ENCODE measurements at regions not wholly inside any gene's neighbourhood (a gene's known extent, or its start where the extent isn't known, plus 50 kb on each side); places are given as distances from the start of the nearest gene placed in this dataset.

DNA sequence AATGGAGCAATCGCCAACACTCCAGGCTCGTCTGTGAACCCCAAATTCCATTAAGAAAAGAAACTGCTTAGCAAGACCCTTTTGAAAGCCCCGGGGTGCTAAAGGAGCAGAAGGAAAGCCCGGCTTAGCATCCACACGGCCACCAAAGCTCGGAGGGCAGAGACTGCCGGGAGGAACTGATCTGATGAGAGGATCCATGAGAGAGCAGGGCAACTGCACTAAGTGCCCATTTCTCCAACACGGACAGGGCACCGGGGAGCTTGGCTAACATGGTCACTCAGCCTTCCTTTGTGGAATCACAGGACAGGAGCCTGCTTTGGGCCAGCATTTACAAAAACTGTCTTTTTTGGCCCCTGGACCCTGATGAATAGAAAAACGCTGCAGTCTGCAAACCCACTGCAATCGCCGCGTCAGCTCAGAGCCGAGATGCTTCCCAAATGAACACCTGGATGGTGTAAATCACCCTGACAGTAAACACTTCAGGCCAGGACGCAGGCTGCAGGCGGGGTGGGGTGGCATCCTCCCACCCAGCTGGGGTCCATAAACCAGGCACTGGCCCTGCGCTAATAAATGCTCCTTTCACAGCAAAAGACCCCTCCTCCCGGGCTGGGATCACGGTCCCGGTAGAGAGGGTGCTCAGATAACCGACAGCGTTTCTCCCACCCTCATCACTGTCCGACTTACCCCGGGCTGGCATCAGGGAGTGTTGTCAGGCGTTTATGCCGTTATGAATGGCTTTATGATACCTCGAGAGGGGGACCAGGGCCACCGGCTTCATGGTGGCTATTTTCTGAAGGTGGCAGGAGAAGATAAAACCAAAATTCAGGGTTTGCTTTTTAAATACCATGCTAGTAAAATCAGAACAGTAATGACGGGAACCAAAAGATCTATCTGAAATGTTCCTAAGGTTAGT is 299.5 kb downstream of the IRF8 start:
- no peak for TF ChIP-seq JUNB (IDR thresholded peaks at IDR 0.05)
- TF ChIP-seq ZNF622 (IDR thresholded peaks at IDR 0.05) = no peak
- TF ChIP-seq, protein P1, sequence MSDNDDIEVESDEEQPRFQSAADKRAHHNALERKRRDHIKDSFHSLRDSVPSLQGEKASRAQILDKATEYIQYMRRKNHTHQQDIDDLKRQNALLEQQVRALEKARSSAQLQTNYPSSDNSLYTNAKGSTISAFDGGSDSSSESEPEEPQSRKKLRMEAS (IDR thresholded peaks at IDR 0.05; ENCODE audit: low read depth, low read length) = no peak
- TF ChIP-seq, protein P2, sequence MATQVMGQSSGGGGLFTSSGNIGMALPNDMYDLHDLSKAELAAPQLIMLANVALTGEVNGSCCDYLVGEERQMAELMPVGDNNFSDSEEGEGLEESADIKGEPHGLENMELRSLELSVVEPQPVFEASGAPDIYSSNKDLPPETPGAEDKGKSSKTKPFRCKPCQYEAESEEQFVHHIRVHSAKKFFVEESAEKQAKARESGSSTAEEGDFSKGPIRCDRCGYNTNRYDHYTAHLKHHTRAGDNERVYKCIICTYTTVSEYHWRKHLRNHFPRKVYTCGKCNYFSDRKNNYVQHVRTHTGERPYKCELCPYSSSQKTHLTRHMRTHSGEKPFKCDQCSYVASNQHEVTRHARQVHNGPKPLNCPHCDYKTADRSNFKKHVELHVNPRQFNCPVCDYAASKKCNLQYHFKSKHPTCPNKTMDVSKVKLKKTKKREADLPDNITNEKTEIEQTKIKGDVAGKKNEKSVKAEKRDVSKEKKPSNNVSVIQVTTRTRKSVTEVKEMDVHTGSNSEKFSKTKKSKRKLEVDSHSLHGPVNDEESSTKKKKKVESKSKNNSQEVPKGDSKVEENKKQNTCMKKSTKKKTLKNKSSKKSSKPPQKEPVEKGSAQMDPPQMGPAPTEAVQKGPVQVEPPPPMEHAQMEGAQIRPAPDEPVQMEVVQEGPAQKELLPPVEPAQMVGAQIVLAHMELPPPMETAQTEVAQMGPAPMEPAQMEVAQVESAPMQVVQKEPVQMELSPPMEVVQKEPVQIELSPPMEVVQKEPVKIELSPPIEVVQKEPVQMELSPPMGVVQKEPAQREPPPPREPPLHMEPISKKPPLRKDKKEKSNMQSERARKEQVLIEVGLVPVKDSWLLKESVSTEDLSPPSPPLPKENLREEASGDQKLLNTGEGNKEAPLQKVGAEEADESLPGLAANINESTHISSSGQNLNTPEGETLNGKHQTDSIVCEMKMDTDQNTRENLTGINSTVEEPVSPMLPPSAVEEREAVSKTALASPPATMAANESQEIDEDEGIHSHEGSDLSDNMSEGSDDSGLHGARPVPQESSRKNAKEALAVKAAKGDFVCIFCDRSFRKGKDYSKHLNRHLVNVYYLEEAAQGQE (IDR thresholded peaks at IDR 0.05; ENCODE audit: low read depth, low read length) = no peak
- no peak for TF ChIP-seq JUND (IDR thresholded peaks at IDR 0.05; ENCODE audit: low read depth, low read length)
- no peak for TF ChIP-seq POLR2AphosphoS5 (IDR thresholded peaks at IDR 0.05; ENCODE audit: low read length)
- TF ChIP-seq ETV6 (conservative IDR thresholded peaks at IDR 0.05 in 1 of 2, IDR thresholded peaks at IDR 0.05 in 1 of 2; ENCODE audit: borderline replicate concordance in 1 of 2, low read depth in 1 of 2) = no peak

All from GM12878 (cell line).